HG03095 (cell line): ENCODE measurements at regions not wholly inside any gene's neighbourhood (a gene's known extent, or its start where the extent isn't known, plus 50 kb on each side); places are given as distances from the start of the nearest gene placed in this dataset.
"Not testable (repeated sequence)": the region's sequence is repeated elsewhere in the genome, so short reads cannot be mapped to it uniquely, and the experiment has no call there.

Source experiments
- ATAC-seq: cut with Tn5 transposase; IDR thresholded peaks from one replicate; pipeline ENCODE4 v1.9.1; 2021; ENCODE audit warnings: moderate library complexity; ENCODE audit not compliant: unreplicated experiment

DNA sequence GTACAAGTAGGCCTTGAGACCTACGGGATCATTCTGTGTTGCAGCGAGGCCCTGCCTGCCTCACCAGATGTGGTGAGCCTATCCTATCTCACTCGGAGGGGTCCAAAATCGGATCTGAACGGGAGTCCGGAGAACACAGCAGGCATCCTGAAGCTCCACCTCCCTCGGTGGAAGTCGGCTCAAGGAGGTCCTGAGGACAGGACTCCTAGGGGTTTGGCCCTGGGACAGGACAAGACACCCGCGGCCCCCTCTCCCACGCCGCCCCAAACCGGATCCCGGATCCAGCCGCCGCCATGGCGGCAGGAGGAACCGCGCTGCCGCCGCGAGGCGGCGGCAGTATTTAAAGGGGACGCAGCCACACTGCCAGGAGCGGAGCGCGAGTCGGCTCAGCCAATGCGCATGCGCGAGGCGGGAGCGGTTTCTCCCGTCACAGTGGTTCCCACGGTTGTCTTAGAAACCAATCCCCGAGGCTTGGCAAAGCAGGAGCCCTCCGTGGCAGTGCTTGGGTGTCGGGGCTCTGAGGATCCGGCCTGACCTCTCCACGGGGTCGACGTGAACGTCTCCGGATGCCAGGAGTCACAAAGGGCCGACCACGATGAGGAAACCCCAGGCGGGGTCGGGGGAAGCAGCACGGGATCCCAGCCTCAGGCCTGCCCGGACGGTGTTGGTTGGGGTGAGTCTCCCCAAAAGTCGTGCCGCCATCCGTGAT lies 454.6 kb upstream of the ZNG1F start:
- peak; percentile 94 for ATAC-seq

DNA sequence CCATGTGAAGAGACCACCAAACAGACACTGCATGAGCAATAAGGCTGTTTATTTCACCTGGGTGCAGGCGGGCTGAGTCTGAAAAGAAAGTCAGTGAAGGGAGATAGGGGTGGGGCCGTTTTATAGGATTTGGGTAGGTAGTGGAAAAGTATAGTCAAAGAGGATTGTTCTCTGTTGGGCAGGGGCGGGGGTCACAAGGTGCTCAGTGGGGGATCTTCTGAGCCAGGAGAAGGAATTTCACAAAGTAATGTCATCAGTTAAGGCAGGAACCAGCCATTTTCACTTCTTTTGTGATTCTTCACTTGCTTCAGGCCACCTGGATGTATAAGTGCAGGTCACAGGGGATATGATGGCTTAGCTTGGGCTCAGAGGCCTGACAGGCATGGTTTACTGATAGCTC lies 444.6 kb upstream of the ZNG1F start:
- ATAC-seq: not testable (repeated sequence)

DNA sequence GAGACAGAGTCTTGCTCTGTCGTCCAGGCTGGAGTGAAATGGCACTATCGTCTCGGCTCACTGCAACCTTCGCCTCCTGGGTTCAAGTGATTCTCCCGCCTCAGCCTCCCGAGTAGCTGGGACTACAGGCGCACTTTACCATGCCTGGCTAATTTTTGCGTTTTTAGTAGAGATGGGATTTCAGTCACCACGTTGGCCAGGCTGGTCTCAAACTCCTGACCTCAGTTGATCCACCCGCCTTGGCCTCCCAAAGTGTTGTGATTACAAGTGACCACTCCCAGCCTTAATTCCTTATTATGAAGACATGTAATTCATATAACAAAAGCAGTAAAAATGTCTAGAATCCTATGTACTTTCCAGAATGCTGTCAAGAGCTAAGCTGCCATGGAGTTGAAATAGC lies 434.5 kb upstream of the ZNG1F start:
- ATAC-seq: not testable (repeated sequence)

DNA sequence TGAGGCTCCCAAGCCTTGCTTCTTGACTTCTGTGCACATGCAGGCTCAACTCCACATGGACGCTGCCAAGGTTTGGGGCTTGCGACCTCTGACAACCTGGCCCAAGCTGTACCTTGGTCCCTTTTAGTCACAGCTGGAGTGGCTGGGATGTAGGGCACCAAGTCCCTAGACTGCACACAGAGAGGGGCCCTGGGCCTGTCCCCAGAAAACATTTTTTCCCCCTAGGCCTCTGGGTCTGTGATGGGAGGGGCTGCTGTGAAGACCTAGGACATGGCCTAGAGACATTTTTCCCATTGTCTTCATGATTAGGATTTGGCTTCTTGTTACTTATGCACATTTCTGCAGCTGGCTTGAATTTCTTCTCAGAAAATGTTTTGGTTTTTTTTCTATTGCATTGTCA lies 430.1 kb upstream of the ZNG1F start:
- ATAC-seq: not testable (repeated sequence)

DNA sequence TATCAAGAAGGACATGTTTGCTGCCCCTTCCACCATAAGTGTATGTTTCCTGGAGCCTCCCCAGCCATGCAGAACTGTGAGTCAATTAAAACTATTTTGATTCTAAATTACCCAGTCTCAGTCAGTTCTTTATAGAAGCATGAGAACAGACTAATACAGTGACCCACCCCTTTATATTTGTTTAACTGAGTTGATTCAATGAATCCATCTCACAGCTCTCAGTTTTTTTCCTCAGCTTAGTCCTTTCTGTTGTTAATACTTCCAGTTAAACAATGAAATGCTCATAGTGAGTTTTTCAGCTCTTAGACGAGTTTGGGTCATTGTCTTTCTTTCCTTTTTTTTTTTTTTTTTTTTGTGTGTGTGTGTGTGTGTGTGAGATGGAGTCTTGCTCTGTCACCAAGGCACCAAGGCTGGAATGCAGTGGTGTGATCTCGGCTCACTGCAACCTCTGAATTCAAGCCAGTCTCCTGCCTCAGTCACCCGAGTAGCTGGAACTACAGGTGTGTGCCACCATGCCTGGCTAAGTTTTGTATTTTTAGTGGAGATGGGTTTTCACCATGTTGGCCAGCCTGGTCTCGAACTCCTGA lies 417.9 kb upstream of the ZNG1F start:
- ATAC-seq: not testable (repeated sequence)

DNA sequence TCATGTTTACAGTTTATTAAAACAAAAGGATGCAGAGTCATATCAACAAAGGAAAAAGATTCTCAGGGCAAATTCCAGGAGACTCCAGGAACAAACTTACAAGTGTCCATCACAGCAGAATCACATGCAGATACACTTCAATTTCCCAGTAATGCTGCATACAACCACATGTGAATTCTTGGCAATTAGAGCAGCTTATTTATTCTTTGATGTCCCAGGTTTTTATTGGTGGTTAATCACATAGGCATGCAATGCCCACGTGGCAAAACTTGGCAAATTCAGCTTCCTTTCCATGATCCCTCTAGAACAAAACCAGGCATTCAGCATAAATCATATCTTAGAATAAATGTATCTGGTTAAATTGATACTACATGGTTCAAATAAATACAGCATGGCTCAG lies 376.5 kb upstream of the ZNG1F start:
- ATAC-seq: not testable (repeated sequence)
